ENCODE measurements at regions not wholly inside any gene's neighbourhood (a gene's known extent, or its start where the extent isn't known, plus 50 kb on each side); places are given as distances from the start of the nearest gene placed in this dataset.
"Not testable (repeated sequence)": the region's sequence is repeated elsewhere in the genome, so short reads cannot be mapped to it uniquely, and the experiment has no call there.

GRCh38 chr1:229900220-229900619, 166.8 kb upstream of the GALNT2 start:
- FAIRE-seq (no peak), DNase-seq (ENCODE audit: extremely low spot score, insufficient read length, low read depth) (no peak)

GRCh38 chr1:229905031-229905545, 161.9 kb upstream of the GALNT2 start:
- FAIRE-seq (no peak), DNase-seq (ENCODE audit: extremely low spot score, insufficient read length, low read depth) (no peak)

- DNase-seq (ENCODE audit: extremely low spot score, insufficient read length, low read depth) (no peak), FAIRE-seq (no peak)
Measured at GRCh38 chr1:229905652-229906051, 161.4 kb upstream of the GALNT2 start.

GRCh38 chr1:229907884-229908638, 159.0 kb upstream of the GALNT2 start:
- DNase-seq (ENCODE audit: extremely low spot score, insufficient read length, low read depth) (no peak), FAIRE-seq (no peak)

DNA sequence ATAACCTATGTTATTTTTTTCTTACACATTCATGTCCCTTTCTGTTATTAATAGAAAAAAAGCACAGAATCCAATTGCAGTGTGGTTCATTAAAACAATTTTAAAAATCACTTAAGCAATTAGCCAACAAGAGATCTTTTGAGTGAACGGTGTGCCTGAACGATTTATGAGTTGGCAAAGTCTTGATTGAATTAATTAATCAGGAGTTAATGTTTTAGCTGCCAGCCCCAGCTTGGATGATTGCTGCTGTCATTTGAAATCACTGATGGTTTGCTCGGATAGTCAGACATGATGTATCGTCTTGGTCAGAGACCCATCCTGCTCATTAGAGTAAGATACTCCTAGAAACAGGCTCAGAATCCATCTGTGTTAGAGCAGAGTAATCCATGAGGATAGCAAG, 158.3 kb upstream of the GALNT2 start:
- no peak for FAIRE-seq

GRCh38 chr1:229913489-229913888, 153.5 kb upstream of the GALNT2 start:
- FAIRE-seq, result no peak

More for the DNA sequence above, 158.3 kb upstream of the GALNT2 start:
- no peak for DNase-seq (ENCODE audit: extremely low spot score, insufficient read length, low read depth)

DNA sequence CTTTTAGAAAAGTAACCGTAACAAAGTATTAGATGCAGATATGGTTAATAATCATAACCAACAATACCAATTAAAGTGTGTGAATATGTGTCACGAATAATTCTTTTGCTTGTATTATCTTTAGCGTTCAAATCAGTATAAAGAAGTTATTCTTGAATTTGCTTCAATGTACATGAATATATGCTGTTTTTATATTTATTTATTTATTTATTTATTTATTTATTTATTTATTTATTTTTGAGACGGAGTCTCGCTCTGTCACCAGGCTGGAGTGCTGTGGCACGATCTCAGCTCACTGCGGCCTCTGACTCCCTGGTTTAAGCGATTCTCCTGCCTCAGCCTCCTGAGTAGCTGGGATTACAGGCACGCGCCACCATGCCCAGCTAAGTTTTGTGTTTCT, 147.6 kb upstream of the GALNT2 start:
- DNase-seq (ENCODE audit: extremely low spot score, insufficient read length, low read depth); FAIRE-seq: not testable (repeated sequence)

More at GRCh38 chr1:229913489-229913888, 153.5 kb upstream of the GALNT2 start:
- no peak for DNase-seq (ENCODE audit: extremely low spot score, insufficient read length, low read depth)

GRCh38 chr1:229920683-229921082, 146.4 kb upstream of the GALNT2 start:
- DNase-seq (ENCODE audit: extremely low spot score, insufficient read length, low read depth) (no peak), FAIRE-seq (no peak)

GRCh38 chr1:229922249-229922648, 144.8 kb upstream of the GALNT2 start:
- FAIRE-seq (no peak), DNase-seq (ENCODE audit: extremely low spot score, insufficient read length, low read depth) (no peak)

- FAIRE-seq, result no peak
- no peak for DNase-seq (ENCODE audit: extremely low spot score, insufficient read length, low read depth)
Measured at GRCh38 chr1:229924639-229925038, 142.4 kb upstream of the GALNT2 start.

DNA sequence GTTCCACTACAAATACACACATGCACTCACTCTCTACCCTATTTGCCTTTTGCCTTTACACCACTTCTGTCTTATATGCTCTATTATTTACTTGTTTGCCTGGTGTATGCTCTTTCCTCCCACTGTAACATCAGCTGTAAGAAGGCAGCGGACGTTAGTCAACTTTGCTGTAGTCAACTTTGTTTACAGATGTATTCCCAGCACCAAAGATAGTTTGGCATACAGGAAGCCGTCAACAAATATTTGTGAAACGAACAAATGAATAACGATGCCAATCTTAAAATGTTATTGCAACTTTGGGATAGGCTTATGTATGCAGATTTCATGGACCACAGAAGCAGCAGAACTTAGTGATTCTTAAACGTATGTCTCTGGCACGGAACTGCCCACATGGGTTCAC, 138.3 kb upstream of the GALNT2 start:
- DNase-seq (ENCODE audit: extremely low spot score, insufficient read length, low read depth) (no peak), FAIRE-seq (no peak)

DNA sequence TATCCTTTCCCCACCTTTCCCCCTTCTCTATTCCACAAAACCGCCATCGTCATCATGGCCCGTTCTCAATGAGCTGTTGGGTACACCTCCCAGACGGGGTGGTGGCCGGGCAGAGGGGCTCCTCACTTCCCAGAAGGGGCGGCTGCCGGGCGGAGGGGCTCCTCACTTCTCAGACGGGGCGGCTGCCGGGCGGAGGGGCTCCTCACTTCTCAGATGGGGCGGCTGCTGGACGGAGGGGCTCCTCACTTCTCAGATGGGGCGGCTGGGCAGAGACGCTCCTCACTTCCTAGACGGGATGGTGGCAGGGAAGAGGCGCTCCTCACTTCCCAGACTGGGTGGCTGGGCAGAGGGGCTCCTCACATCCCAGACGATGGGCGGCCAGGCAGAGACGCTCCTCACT, 135.3 kb upstream of the GALNT2 start:
- FAIRE-seq; DNase-seq (ENCODE audit: extremely low spot score, insufficient read length, low read depth): not testable (repeated sequence)

GRCh38 chr1:229935157-229935556, 131.9 kb upstream of the GALNT2 start:
- DNase-seq (ENCODE audit: extremely low spot score, insufficient read length, low read depth); FAIRE-seq: not testable (repeated sequence)

GRCh38 chr1:229938551-229938950, 128.5 kb upstream of the GALNT2 start:
- DNase-seq (ENCODE audit: extremely low spot score, insufficient read length, low read depth), result no peak
- FAIRE-seq, result no peak

GRCh38 chr1:229940684-229941083, 126.4 kb upstream of the GALNT2 start:
- no peak for DNase-seq (ENCODE audit: extremely low spot score, insufficient read length, low read depth)
- FAIRE-seq, result no peak

DNA sequence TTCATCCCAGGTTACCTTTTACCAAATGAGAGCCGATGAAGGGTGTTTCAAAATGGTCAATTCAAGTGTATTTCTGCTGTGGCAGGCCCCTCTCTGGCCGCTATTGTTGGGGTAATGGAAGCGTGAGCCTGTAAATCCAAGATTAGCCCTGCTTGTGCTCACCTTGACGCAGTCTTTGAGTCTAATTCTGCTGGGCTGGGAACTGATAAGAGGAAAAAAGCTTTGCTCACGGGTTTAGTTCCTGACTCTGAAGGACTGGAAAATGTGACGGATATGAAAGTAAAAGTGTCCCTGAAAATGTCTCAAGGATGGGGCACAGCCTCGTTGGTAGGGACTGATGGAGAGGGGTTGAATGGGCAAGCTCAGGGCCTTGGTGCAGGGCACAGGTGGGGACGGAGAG, 125.9 kb upstream of the GALNT2 start:
- FAIRE-seq (no peak), DNase-seq (ENCODE audit: extremely low spot score, insufficient read length, low read depth) (no peak)

GRCh38 chr1:229941831-229942230, 125.2 kb upstream of the GALNT2 start:
- FAIRE-seq (no peak), DNase-seq (ENCODE audit: extremely low spot score, insufficient read length, low read depth) (no peak)

DNA sequence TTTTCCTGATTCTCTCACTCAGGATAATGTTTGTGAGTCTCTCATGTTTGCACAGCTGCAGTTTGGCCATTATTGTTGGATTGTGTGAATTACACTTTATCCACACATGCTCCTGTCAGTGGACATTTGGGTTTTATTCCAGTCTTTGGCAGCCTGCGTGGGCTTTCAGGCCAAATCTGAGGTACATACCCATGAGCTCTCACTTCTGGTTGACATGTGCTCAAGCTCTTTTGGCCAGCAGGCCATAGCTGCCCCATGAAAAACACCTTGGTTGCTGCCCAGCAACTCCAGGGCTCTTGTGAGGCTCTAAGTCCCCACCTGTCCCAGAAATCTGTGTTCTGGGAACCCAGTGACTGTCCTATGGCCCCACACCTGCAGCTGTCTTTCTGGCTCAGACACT, 124.5 kb upstream of the GALNT2 start:
- DNase-seq (ENCODE audit: extremely low spot score, insufficient read length, low read depth) (no peak), FAIRE-seq (no peak)

GRCh38 chr1:229943148-229943714, 123.8 kb upstream of the GALNT2 start:
- DNase-seq (ENCODE audit: extremely low spot score, insufficient read length, low read depth), result no peak
- no peak for FAIRE-seq

- DNase-seq (ENCODE audit: extremely low spot score, insufficient read length, low read depth), result no peak
- no peak for FAIRE-seq
Measured at GRCh38 chr1:229943988-229944743, 122.9 kb upstream of the GALNT2 start.

- DNase-seq (ENCODE audit: extremely low spot score, insufficient read length, low read depth) (no peak), FAIRE-seq (no peak)
Measured at GRCh38 chr1:229945795-229946194, 121.2 kb upstream of the GALNT2 start.
